CD4-positive, alpha-beta T cell treated with Interleukin-6 for 4 hours (primary cell): ENCODE measurements at regions not wholly inside any gene's neighbourhood (a gene's known extent, or its start where the extent isn't known, plus 50 kb on each side); places are given as distances from the start of the nearest gene placed in this dataset.
"Not testable (repeated sequence)": the region's sequence is repeated elsewhere in the genome, so short reads cannot be mapped to it uniquely, and the experiment has no call there.

Experiments used
- DNase-seq: peaks from one replicate; pipeline ENCODE4 v3.0.0-alpha.2; 2020; ENCODE audit warnings: mixed read lengths

DNA sequence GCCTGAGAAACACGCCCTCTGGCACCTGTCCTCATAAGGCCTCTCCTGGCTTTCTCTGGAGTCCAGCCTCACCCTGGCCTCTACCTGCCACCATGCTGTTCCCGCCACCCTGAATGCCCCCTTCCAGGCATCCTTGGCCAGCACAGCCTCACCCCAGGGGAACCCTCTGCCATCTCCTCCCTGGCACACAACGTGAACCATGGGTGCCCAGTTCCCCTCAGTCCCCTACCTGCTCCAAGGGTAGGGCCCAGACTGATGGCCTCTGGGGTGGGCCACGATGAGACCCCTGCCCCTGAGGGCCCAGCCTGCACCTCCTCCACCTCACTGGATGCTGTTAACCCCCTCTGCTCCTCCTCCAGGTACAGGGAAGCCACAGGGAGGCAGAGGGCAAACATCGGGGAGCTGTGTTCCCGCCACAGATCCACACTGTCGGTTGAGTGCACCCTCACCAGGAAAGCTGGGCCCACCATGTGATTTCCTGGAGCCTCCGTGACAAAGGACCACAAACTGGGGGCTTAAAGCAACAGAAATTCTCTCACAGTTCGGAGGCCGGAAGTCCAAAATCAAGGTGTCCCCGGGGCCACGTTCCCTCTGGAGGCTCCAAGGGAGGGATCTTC lies 169.6 kb downstream of the BRD1 start:
- no peak for DNase-seq

- peak; percentile 83 for DNase-seq
These were observed 170.2 kb downstream of the BRD1 start for GRCh38 chr22:49657275-49657973.

- DNase-seq, result not testable (repeated sequence)
These were observed 170.8 kb downstream of the BRD1 start for GRCh38 chr22:49656883-49657274.

GRCh38 chr22:49656291-49656851 lies 171.3 kb downstream of the BRD1 start:
- DNase-seq, result no peak

DNA sequence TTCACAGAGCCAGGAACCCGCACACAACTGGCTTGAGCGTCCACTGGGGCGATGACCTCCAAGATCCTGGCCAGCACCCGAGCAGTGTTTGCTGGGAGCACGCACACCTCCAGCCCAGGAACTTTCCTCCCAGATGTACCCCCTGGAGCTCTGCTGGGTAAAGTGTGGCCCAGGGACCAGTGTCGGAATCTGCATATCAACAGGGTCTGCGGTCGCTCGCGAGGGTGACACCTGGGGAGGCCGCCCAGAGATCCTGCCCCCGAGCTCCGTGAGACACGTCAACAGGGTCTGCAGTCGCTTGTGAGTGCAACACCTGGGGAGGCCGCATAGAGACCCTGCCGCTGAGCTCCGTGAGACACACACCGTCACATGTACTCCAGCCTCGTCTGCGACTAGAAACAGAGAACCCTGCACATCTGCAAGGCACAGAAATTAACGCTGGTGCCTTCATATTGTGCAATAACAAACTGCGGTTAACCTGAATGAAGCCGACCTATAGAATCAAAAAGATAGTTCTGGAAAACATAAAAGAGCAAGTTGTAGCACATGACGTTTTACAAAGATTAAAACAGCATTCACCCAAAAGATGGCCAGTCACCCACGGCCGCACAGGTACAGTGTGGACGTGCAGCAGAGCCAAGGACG lies 172.4 kb downstream of the BRD1 start:
- DNase-seq, result no peak

DNA sequence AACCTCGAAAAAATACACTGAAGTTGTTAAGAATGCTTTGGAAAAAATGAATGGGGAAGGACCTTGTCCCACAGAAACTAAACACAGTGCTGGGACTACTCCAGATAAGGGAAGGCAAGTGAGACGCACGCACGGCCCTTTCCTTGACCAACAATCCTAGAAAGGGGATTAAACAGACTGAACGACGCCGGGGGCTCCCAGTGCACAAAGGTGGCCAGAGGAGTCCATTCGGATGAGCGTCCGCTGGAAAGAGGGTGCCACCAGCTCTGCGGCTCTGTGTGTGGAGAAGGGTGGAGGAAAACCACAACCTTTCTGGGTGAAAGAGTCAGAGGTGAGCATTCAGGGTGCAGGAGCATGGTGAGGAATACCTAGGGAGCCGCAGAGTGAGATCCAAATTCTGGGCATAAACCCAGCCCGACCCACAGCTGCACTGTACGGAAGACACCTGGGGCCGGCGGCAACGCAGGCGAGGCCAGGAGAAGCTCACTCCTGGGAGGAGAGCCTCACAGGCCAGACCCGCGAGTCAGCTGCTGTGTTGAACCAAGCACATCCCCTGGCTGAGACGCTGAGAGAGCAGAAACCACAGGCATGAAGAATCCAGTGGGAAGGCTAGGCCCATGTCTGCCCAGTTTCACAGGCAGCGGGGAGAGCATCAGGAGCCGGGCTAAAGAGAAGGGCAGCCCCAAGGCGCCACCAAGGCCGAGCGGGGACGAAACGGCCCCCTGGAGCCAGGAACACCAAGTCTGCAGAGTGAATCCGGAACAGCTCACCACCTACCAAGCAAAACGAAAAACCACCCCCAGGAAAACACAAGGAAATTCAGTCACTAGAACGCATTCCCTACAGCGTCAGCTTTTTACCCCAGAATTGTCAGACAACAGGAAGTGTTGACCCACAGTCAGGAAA lies 177.1 kb downstream of the BRD1 start:
- DNase-seq, result no peak

- no peak for DNase-seq
These were observed 178.3 kb downstream of the BRD1 start for GRCh38 chr22:49649166-49650068.

DNA sequence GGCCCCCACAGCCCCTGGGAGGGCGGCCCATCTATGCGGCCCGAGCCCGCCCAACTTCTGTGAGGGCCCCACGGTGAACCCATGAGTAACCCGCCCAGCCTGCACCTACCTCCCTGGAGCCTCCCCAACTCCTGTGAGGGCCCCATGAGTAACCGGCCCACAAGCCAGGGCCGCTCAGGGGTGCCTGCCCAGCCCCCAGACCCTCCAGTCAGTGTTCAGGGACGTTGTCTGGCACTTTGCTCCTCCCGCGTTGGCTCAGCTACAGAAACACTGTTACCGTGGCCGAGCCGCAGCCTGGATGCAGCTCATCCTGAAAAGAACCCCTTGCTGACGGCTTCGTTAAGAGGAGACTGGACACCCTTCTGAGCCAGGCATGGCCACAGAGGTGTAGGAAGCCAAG lies 179.6 kb downstream of the BRD1 start:
- DNase-seq, result no peak

- no peak for DNase-seq
These were observed 180.0 kb downstream of the BRD1 start for GRCh38 chr22:49647627-49648026.

DNA sequence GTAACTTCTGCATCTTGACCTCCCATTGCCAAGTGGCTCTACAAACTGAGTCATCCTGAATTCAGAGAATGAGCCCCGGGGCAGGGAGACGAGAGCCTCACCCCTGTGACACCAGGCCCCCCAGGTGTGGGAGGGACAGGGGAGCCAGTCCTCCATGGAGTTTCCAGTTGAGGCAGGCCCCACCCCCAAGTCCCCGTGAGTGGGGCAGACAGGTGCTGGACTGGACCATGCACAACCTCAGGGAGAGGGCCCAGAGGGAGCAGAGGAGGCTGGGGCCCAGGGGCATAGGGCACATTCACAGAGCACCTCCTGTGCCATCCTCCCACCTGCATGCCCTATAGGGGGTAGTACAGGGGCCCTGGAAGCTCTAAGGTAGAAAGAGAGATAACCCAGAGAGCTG lies 180.8 kb downstream of the BRD1 start:
- no peak for DNase-seq

- DNase-seq, result no peak
These were observed 181.7 kb downstream of the BRD1 start for GRCh38 chr22:49645791-49646550.

GRCh38 chr22:49645257-49645656 lies 182.4 kb downstream of the BRD1 start:
- no peak for DNase-seq

DNA sequence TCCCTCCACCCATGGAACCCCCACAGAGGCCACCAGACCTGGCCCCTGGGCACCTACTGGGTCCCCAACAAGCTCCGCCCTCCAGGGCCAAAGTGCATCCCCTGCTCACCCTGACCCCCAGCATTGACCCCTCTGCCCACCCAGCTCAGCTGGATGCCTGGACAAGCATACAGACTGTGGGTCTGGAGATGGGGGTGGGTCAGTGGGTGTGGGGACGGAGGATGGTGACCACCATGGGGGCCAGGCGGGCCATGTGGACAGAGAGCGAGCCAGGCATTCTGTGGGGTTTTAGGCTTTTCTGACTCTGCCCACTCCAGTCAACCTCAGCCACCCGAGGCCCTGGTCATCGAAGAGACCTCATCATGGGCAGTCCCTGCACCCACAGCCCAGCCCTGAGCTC lies 183.7 kb downstream of the BRD1 start:
- DNase-seq, result no peak

DNA sequence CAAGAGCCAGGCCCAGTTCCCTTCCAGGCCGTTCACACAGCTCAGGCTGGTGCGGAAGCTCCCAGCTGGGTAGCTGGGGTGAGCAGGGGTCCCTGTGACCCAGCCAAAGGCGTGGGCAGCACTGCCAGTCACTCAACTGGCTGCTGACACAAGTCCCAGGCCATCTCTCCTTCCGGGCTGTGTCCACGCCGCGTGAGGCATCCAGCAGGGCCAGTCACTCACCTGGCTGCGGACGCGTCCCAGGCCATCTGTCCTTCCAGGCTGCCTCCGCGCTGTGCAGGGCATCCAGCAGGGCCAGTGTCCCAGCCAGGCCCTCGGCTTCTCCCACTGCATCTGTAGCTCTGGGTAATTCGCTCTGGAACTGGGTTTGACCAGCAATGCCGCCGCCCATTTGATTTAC lies 184.2 kb downstream of the BRD1 start:
- no peak for DNase-seq

GRCh38 chr22:49642741-49643140 lies 184.9 kb downstream of the BRD1 start:
- DNase-seq, result no peak

DNA sequence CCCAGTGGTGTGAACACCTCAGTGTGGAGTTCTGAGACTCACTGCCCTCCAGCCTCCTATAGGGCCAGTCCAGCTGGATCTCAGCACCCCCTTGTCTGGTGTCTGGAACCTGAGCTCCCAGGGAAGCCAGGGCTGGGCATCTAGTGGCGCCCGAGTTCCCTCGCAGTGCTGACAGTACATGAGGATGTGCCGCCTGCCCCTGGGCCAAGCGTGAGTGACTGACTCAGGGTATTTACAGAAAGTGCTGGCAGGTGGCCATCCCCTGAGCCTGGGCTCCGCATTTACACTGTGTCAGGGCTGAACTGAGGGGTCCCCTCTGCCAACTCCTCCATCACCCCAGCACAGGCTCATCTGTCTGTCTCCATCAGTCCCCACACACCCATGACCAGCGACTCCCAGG lies 185.3 kb downstream of the BRD1 start:
- no peak for DNase-seq

DNA sequence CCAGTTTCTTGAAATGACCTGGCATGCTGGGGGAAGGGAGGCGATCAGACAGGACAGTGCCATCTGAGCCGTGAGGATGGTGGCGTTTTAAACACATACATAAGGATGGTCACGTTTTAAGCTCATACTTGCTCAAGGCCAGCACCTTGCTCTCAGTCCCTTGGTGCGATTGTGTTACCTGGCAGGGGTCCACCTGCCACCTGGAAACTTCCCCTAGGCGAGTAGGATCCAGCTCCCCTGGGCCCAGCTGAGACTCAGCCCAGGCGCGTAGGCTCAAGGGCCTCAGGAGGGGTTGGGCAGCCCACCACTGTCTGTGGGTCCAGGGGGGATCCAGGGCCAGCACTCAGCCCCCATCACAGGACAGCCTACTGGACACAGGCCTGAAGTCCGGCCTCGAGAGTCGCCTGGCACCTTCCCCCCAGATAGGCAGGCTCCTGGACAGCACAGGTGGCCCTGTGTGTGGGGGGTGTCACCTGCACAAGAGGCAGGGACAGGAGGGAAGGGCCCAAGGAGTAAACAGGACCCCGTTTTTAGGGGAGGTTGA lies 185.8 kb downstream of the BRD1 start:
- no peak for DNase-seq

DNA sequence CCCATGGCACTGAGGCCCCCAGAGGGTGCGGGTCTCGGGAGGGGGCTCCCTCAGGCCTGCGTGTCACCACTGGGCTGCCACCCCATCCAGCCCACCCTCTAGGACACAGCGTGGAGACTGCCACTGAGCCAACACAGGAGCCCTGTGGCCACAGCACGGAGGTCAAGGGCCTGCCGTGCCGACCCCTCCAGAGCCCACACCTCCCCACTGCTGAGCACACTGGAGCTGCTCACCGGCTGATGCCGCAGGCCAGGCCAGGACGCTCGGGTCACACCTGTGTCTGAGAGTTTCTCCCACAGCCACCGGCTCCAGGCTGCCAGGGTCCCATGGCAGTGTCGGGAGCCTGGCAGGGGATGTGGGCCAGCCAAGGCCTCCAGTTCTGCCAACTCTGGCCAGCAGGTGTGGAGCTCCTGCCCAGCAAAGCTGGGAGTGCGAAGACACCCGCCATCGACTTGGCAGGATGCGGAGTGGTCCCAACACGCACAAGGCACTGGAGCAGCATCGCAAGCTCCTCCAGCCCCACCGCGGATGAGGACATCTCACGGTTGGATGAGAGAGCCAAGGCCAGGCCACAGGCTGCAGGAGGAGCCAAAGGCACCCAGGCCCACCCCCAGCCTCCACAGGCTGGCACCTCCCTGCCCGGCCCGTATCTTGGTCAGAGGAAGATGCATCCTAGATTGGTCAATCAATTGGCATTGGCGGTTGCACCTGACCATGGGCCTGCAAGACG lies 187.1 kb downstream of the BRD1 start:
- no peak for DNase-seq

DNA sequence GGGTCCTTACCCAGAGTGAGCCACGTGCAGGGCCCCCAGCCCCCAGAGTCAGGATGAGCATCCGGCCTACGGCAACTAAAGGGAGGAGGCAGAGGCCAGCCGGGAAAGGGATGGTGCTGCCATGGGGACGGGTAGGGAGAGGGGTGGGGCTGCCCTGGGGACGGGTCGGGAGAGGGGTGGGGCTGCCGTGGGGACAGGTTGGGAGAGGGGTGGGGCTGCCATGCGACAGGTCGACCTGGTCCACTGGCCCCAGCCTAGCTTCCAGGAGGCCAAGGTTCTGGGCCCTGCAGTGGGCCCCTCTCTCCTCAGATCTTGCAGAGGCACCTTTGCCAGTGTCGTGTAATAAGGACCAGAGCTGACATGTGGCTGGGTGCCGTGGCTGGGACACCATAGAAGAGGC lies 187.7 kb downstream of the BRD1 start:
- no peak for DNase-seq

DNA sequence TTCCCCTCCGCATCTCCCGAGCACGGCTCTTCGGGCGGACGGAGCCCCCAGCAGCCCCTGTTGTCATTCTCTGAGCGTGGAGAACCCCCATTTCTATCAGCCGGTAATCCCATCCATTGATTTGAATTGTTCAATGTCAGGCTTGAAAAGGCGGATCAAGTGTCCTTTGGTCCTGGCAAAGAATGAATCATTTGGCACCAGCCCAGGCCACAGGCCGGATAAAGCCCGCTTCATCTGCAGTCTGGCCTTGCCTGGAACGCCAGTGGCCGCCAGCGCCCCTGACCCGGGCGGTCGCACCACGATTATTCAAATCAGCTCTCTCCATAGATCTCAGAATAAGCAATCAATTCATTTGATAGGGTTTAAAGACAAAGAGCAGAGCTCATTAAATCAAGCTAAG lies 188.9 kb downstream of the BRD1 start:
- DNase-seq, result no peak
